ENCODE measurements at regions not wholly inside any gene's neighbourhood (a gene's known extent, or its start where the extent isn't known, plus 50 kb on each side); places are given as distances from the start of the nearest gene placed in this dataset.
A peak's percentile ranks its signal among the peaks of the same experiment; 100 is the strongest.

DNA sequence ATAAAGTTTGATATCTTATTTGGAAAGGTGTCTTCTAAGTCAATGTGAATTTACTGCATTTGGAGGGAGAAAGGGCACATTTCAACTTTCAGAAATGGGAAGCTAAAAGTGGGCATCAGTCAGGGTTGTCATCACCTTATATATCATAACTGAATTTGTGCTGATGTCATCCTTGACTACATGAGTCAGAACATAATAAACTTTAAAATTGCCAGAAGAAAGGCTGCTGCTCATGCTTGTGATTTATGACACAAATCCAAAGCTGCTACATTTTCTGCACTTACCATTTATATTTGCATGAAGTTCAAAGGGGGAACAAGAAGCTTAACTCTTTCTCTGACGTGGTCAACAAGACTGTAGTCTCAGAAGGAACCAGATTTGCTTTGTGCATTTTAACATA, 196.6 kb downstream of the UTP18 start:
- no peaks in the 10 kb centered on the region for H3K36me3 ChIP-seq (ENCODE audit: low read depth)
- H3K4me1 ChIP-seq (ENCODE audit: insufficient read depth, poor library complexity, severe bottlenecking) = no peaks in the 10 kb centered on the region
- DNase-seq (ENCODE audit: low spot score) (no peak), ATAC-seq (ENCODE audit: low read depth) (no peak)
- TF ChIP-seq, protein P1, sequence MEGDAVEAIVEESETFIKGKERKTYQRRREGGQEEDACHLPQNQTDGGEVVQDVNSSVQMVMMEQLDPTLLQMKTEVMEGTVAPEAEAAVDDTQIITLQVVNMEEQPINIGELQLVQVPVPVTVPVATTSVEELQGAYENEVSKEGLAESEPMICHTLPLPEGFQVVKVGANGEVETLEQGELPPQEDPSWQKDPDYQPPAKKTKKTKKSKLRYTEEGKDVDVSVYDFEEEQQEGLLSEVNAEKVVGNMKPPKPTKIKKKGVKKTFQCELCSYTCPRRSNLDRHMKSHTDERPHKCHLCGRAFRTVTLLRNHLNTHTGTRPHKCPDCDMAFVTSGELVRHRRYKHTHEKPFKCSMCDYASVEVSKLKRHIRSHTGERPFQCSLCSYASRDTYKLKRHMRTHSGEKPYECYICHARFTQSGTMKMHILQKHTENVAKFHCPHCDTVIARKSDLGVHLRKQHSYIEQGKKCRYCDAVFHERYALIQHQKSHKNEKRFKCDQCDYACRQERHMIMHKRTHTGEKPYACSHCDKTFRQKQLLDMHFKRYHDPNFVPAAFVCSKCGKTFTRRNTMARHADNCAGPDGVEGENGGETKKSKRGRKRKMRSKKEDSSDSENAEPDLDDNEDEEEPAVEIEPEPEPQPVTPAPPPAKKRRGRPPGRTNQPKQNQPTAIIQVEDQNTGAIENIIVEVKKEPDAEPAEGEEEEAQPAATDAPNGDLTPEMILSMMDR (IDR thresholded peaks at IDR 0.05; ENCODE audit: poor library complexity, severe bottlenecking) = no peak
- H3K27me3 ChIP-seq (ENCODE audit: insufficient read depth, poor library complexity, severe bottlenecking) = peaks cover 5% of the 10 kb centered on the region
- H3K27ac ChIP-seq (ENCODE audit: poor library complexity, severe bottlenecking) = no peak overlapping the region
- H3K9me3 ChIP-seq (ENCODE audit: severe bottlenecking) = no peaks in the 10 kb centered on the region
- no peak overlapping the region for H3K4me3 ChIP-seq (ENCODE audit: severe bottlenecking)

DNA sequence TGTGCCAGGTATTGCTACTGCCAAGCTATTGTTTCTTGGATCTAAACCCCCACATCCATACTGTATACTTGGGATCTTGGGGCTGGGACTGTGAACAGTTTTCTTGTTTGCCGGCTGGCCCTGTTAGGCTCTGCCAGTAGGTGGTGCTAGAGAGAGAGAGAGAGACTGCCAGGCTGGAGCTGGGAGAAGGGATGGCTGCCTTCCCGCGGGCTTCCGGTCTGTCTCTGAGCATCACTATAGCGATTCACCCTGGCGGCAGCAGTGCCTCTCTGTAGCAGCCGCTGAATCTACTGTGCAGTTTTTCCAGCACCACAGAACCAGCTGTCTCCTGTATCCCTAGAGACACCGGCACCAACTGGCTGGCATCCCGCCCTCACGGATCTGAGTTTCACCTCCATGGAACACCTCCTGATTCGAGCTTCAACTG, 201.2 kb downstream of the UTP18 start:
- TF ChIP-seq, protein P1 (IDR thresholded peaks at IDR 0.05; ENCODE audit: poor library complexity, severe bottlenecking) = peak; percentile 85
- peaks cover 9% of the 10 kb centered on the region for H3K27me3 ChIP-seq (ENCODE audit: insufficient read depth, poor library complexity, severe bottlenecking)
- no peaks in the 10 kb centered on the region for H3K4me1 ChIP-seq (ENCODE audit: insufficient read depth, poor library complexity, severe bottlenecking)
- no peak for DNase-seq (ENCODE audit: low spot score)
- ATAC-seq (ENCODE audit: low read depth) = peak; percentile 91
- H3K36me3 ChIP-seq (ENCODE audit: low read depth) = no peaks in the 10 kb centered on the region
- H3K27ac ChIP-seq (ENCODE audit: poor library complexity, severe bottlenecking) = no peak overlapping the region
- H3K4me3 ChIP-seq (ENCODE audit: severe bottlenecking) = no peak overlapping the region
- H3K9me3 ChIP-seq (ENCODE audit: severe bottlenecking) = no peaks in the 10 kb centered on the region

DNA sequence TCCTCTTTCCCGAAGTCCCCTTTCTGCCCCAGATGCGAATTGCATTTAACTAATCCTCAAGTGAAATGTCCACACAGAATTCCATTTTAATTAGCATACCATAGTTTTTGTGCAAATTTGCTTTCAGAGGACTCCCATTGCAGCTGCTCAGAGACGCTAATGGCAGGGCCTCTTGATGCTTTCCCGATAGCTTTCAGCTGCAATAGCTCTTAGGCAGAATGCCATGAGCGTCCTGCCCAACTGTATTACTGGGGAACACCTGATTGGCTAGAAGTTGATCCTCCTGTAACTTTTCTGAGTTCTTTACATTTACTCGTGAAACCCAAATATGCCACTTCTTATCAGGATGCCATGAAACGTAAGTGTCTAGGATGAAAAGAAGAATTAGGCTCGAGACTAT, 203.0 kb downstream of the UTP18 start:
- Histone ChIP-seq H3K4me3 (ENCODE audit: severe bottlenecking) (no peak overlapping the region), H3K27me3 (ENCODE audit: insufficient read depth, poor library complexity, severe bottlenecking) (peaks cover 9% of the 10 kb centered on the region), H3K36me3 (ENCODE audit: low read depth) (no peaks in the 10 kb centered on the region), H3K27ac (ENCODE audit: poor library complexity, severe bottlenecking) (no peak overlapping the region), H3K9me3 (ENCODE audit: severe bottlenecking) (no peaks in the 10 kb centered on the region), H3K4me1 (ENCODE audit: insufficient read depth, poor library complexity, severe bottlenecking) (no peaks in the 10 kb centered on the region)
- TF ChIP-seq, protein P1 (IDR thresholded peaks at IDR 0.05; ENCODE audit: poor library complexity, severe bottlenecking) = no peak
- ATAC-seq (ENCODE audit: low read depth) (no peak), DNase-seq (ENCODE audit: low spot score) (no peak)

DNA sequence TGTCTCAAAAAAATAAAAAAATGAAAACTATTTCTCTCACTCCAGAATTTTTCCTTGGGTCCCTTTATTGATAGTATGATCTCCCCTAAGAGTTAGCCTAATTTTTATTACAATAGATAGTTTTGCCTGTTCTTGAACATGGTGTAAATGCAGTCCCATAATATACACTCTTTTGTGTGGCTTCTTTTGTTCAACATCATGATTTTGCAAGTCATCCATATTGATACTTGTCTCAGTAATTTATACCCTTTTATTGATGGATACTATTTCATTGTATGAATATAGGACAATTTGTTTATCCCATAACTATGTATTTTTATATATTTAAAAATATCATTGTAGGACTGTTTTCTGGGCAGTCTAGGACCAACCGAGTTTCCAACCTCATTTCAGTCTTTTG, 207.0 kb downstream of the UTP18 start:
- H3K36me3 ChIP-seq (ENCODE audit: low read depth) = no peaks in the 10 kb centered on the region
- no peaks in the 10 kb centered on the region for H3K9me3 ChIP-seq (ENCODE audit: severe bottlenecking)
- H3K27ac ChIP-seq (ENCODE audit: poor library complexity, severe bottlenecking) = no peak overlapping the region
- no peaks in the 10 kb centered on the region for H3K4me1 ChIP-seq (ENCODE audit: insufficient read depth, poor library complexity, severe bottlenecking)
- TF ChIP-seq, protein P1 (IDR thresholded peaks at IDR 0.05; ENCODE audit: poor library complexity, severe bottlenecking) = no peak
- H3K27me3 ChIP-seq (ENCODE audit: insufficient read depth, poor library complexity, severe bottlenecking) = peaks cover 20% of the 10 kb centered on the region
- DNase-seq (ENCODE audit: low spot score) (no peak), ATAC-seq (ENCODE audit: low read depth) (no peak)
- H3K4me3 ChIP-seq (ENCODE audit: severe bottlenecking) = no peak overlapping the region

DNA sequence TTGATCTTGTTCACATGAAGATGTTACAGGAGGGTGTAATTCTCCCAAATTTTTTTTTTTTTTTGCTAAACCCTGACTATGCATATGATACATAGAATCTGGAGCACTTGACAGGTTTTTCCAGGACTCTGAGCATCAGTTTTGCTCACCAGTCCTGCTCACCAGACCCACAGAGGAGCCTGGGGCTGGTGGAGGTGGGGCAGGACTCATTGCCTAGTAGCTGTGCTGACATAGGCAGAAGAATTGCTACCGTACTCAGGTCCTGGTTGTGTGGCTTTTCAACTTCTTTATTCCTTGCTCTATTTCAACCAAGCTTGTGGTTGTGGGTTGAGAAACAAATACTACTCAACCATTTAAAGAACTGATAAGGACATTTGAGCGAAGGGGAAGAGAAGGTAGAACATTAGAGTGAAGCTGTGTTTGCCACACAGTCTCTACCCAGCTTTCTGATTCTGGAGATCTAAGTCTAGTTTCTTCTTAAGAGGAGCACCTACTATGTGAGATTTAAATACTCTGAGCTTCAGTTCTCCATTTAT, 212.4 kb downstream of the UTP18 start:
- TF ChIP-seq, protein P1 (IDR thresholded peaks at IDR 0.05; ENCODE audit: poor library complexity, severe bottlenecking) = no peak
- DNase-seq (ENCODE audit: low spot score) (no peak), ATAC-seq (ENCODE audit: low read depth) (no peak)
- Histone ChIP-seq H3K4me1 (ENCODE audit: insufficient read depth, poor library complexity, severe bottlenecking) (no peaks in the 10 kb centered on the region), H3K27ac (ENCODE audit: poor library complexity, severe bottlenecking) (no peak overlapping the region), H3K27me3 (ENCODE audit: insufficient read depth, poor library complexity, severe bottlenecking) (peaks cover 33% of the 10 kb centered on the region), H3K4me3 (ENCODE audit: severe bottlenecking) (no peak overlapping the region), H3K9me3 (ENCODE audit: severe bottlenecking) (no peaks in the 10 kb centered on the region), H3K36me3 (ENCODE audit: low read depth) (no peaks in the 10 kb centered on the region)

Data from RWPE2 (cell line).